Kidney (tissue), 13 donors: ENCODE measurements at regions not wholly inside any gene's neighbourhood (a gene's known extent, or its start where the extent isn't known, plus 50 kb on each side); places are given as distances from the start of the nearest gene placed in this dataset.

ENCODE experiments used
- DNase-seq, 5 donors: peaks; one replicate each; pipeline ENCODE4 v3.0.0-alpha.2; 2013 to 2020
- FAIRE-seq: peaks from 2 replicates; lab custom pipeline; 2012; peaks lifted over from hg19 to GRCh38; lab: Jason Lieb, UNC
- H3K27ac ChIP-seq, 2 donors: one replicate each; pipeline ENCODE4 v1.7.0; 2013; ENCODE audit warnings: low read depth in 2 of 2, low read length in 2 of 2, inconsistent platforms in 1 of 2
- H3K27me3 ChIP-seq: one replicate; pipeline ENCODE4 v1.7.1; 2013; ENCODE audit warnings: low read length, inconsistent platforms; ENCODE audit not compliant: control insufficient read depth, insufficient read depth
- H3K36me3 ChIP-seq, 3 donors: one replicate each; pipeline versions ENCODE4 v1.7.0 to v1.7.1; 2013; ENCODE audit warnings: low read length in 3 of 3, control low read depth in 1 of 3, inconsistent platforms in 1 of 3; ENCODE audit not compliant: insufficient read depth in 3 of 3, control insufficient read depth in 2 of 3
- H3K4me1 ChIP-seq, 3 donors: one replicate each; pipeline versions ENCODE4 v1.7.0 to v1.7.1; 2013; ENCODE audit warnings: low read length in 3 of 3, inconsistent platforms in 1 of 3, low read depth in 1 of 3; ENCODE audit not compliant: control insufficient read depth in 2 of 3, insufficient read depth in 2 of 3
- H3K4me3 ChIP-seq, 3 donors: one replicate each; pipeline versions ENCODE4 v1.7.0 to v1.8.1; 2013; ENCODE audit warnings: low read length in 3 of 3, control low read depth in 1 of 3, inconsistent platforms in 1 of 3
- H3K9ac ChIP-seq, 3 donors: one replicate each; pipeline versions ENCODE4 v1.7.0 to v1.7.1; 2013; ENCODE audit warnings: low read length in 3 of 3, control low read depth in 1 of 3, inconsistent platforms in 1 of 3
- H3K9me3 ChIP-seq, 3 donors: one replicate each; pipeline versions ENCODE4 v1.7.0 to v1.7.1; 2013; ENCODE audit warnings: low read length in 3 of 3, control low read depth in 1 of 3, inconsistent platforms in 1 of 3; ENCODE audit not compliant: control insufficient read depth in 2 of 3, insufficient read depth in 1 of 3
- CTCF ChIP-seq: IDR thresholded peaks from 3 replicates; pipeline ENCODE4 v1.5.1; 2012; ENCODE audit warnings: mild to moderate bottlenecking, moderate library complexity, borderline replicate concordance; ENCODE audit not compliant: insufficient read depth; ENCODE audit errors: extremely low read depth
- intact Hi-C: fragments of 100-400 bp; cut with DNase I; formaldehyde crosslinking; loops from one replicate; pipeline ENCODE4 v1.11.1; 2022
- donor health status: control.
- donor health status: control.
- donor health status: control.
- donor health status: control.
- donor health status: control.
- donor health status: DM: yes; HTN: yes; CAD: no.
- donor health status: Normal renal cell carcinoma (clear cell type).

- intact Hi-C loops: no loop called here
- no peak for FAIRE-seq
Observed at GRCh38 chr22:47308886-47309285, 546.4 kb downstream of the TBC1D22A start.

GRCh38 chr22:47307822-47308221, 545.4 kb downstream of the TBC1D22A start:
- H3K9me3 ChIP-seq: no peaks in the 10 kb centered on the region
- H3K27ac ChIP-seq: no peak overlapping the region
- intact Hi-C loops: no loop called here
- no peaks in the 10 kb centered on the region for H3K27me3 ChIP-seq
- FAIRE-seq (no peak), DNase-seq (peak in 2 of 5 donors; percentile 8 to 19)
- no peaks in the 10 kb centered on the region for H3K36me3 ChIP-seq
- H3K4me1 ChIP-seq: no peaks in the 10 kb centered on the region
- no peak overlapping the region for H3K4me3 ChIP-seq
- TF ChIP-seq CTCF: no peak
- no peak overlapping the region for H3K9ac ChIP-seq

More at GRCh38 chr22:47308886-47309285, 546.4 kb downstream of the TBC1D22A start:
- TF ChIP-seq CTCF: no peak
- Histone ChIP-seq H3K27ac (no peak overlapping the region), H3K27me3 (no peaks in the 10 kb centered on the region), H3K36me3 (no peaks in the 10 kb centered on the region), H3K9me3 (no peaks in the 10 kb centered on the region), H3K4me1 (no peaks in the 10 kb centered on the region), H3K9ac (no peak overlapping the region), H3K4me3 (no peak overlapping the region)
- DNase-seq: no peak

GRCh38 chr22:47307326-47307725, 544.9 kb downstream of the TBC1D22A start:
- H3K36me3 ChIP-seq: no peaks in the 10 kb centered on the region
- intact Hi-C loops: no loop called here
- no peak for FAIRE-seq
- H3K9me3 ChIP-seq: no peaks in the 10 kb centered on the region
- no peaks in the 10 kb centered on the region for H3K27me3 ChIP-seq
- H3K27ac ChIP-seq: no peak overlapping the region
- no peak overlapping the region for H3K4me3 ChIP-seq
- DNase-seq: peak in 1 of 5 donors; percentile 7
- H3K9ac ChIP-seq: no peak overlapping the region
- no peak for TF ChIP-seq CTCF
- no peaks in the 10 kb centered on the region for H3K4me1 ChIP-seq

- DNase-seq: no peak
- no peak overlapping the region for H3K4me3 ChIP-seq
- no peaks in the 10 kb centered on the region for H3K4me1 ChIP-seq
- no peaks in the 10 kb centered on the region for H3K36me3 ChIP-seq
- no peak for TF ChIP-seq CTCF
- no peak overlapping the region for H3K9ac ChIP-seq
- H3K9me3 ChIP-seq: no peaks in the 10 kb centered on the region
- H3K27me3 ChIP-seq: no peaks in the 10 kb centered on the region
- H3K27ac ChIP-seq: no peak overlapping the region
- intact Hi-C loops: no loop called here
- no peak for FAIRE-seq
Observed at GRCh38 chr22:47304854-47305253, 542.4 kb downstream of the TBC1D22A start.
